ENCODE measurements at regions not wholly inside any gene's neighbourhood (a gene's known extent, or its start where the extent isn't known, plus 50 kb on each side); places are given as distances from the start of the nearest gene placed in this dataset.
A peak's percentile ranks its signal among the peaks of the same experiment; 100 is the strongest.
"Not testable (repeated sequence)": the region's sequence is repeated elsewhere in the genome, so short reads cannot be mapped to it uniquely, and the experiment has no call there.

GRCh38 chr12:59517522-59517921 is 78.3 kb upstream of the SLC16A7 start:
- Histone ChIP-seq H3K4me3 (ENCODE audit: low read depth, low read length) (no peak overlapping the region), H3K9me3 (ENCODE audit: control insufficient read depth, insufficient read depth, low read length) (no peaks in the 10 kb centered on the region), H3K4me1 (ENCODE audit: control insufficient read depth, insufficient read depth, low read length) (no peaks in the 10 kb centered on the region), H3K36me3 (ENCODE audit: control insufficient read depth, insufficient read depth, low read length) (no peaks in the 10 kb centered on the region), H3K27me3 (ENCODE audit: control insufficient read depth, insufficient read depth, low read length) (no peaks in the 10 kb centered on the region), H3K27ac (ENCODE audit: low read depth, low read length) (no peak overlapping the region)
- no CpG with 5 or more reads among the region's 2 CpGs for WGBS (ENCODE audit: insufficient coverage)
- DNase-seq (ENCODE audit: low read depth in 4 of 6, low spot score in 6 of 6): no peak

- Histone ChIP-seq H3K9me3 (ENCODE audit: control insufficient read depth, insufficient read depth, low read length) (no peaks in the 10 kb centered on the region), H3K27ac (ENCODE audit: low read depth, low read length) (no peak overlapping the region), H3K36me3 (ENCODE audit: control insufficient read depth, insufficient read depth, low read length) (no peaks in the 10 kb centered on the region), H3K4me1 (ENCODE audit: control insufficient read depth, insufficient read depth, low read length) (no peaks in the 10 kb centered on the region), H3K4me3 (ENCODE audit: low read depth, low read length) (no peak overlapping the region), H3K27me3 (ENCODE audit: control insufficient read depth, insufficient read depth, low read length) (no peaks in the 10 kb centered on the region)
- DNase-seq (ENCODE audit: low read depth in 4 of 6, low spot score in 6 of 6): no peak
- WGBS (ENCODE audit: insufficient coverage): no CpG with 5 or more reads among the region's 1 CpG
Observed at GRCh38 chr12:59500915-59501314, 94.9 kb upstream of the SLC16A7 start.

GRCh38 chr12:59500335-59500734 is 95.5 kb upstream of the SLC16A7 start:
- DNase-seq (ENCODE audit: low read depth in 4 of 6, low spot score in 6 of 6): peak in 1 of 6 donors; percentile 4
- H3K9me3 ChIP-seq (ENCODE audit: control insufficient read depth, insufficient read depth, low read length): no peaks in the 10 kb centered on the region
- H3K4me1 ChIP-seq (ENCODE audit: control insufficient read depth, insufficient read depth, low read length): no peaks in the 10 kb centered on the region
- H3K27me3 ChIP-seq (ENCODE audit: control insufficient read depth, insufficient read depth, low read length): no peaks in the 10 kb centered on the region
- no peaks in the 10 kb centered on the region for H3K36me3 ChIP-seq (ENCODE audit: control insufficient read depth, insufficient read depth, low read length)
- H3K4me3 ChIP-seq (ENCODE audit: low read depth, low read length): no peak overlapping the region
- H3K27ac ChIP-seq (ENCODE audit: low read depth, low read length): no peak overlapping the region
- 46% methylated on average over 1 of the region's 1 CpG for WGBS (ENCODE audit: insufficient coverage)

- DNase-seq (ENCODE audit: low read depth in 4 of 6, low spot score in 6 of 6): no peak
- H3K27ac ChIP-seq (ENCODE audit: low read depth, low read length): no peak overlapping the region
Observed at GRCh38 chr12:59499774-59500173, 96.1 kb upstream of the SLC16A7 start.

GRCh38 chr12:59494617-59495016 is 101.2 kb upstream of the SLC16A7 start:
- Histone ChIP-seq H3K36me3 (ENCODE audit: control insufficient read depth, insufficient read depth, low read length) (no peaks in the 10 kb centered on the region), H3K4me3 (ENCODE audit: low read depth, low read length) (no peak overlapping the region)

More at GRCh38 chr12:59499774-59500173, 96.1 kb upstream of the SLC16A7 start:
- no peak overlapping the region for H3K4me3 ChIP-seq (ENCODE audit: low read depth, low read length)
- no peaks in the 10 kb centered on the region for H3K4me1 ChIP-seq (ENCODE audit: control insufficient read depth, insufficient read depth, low read length)
- H3K27me3 ChIP-seq (ENCODE audit: control insufficient read depth, insufficient read depth, low read length): no peaks in the 10 kb centered on the region
- no peaks in the 10 kb centered on the region for H3K36me3 ChIP-seq (ENCODE audit: control insufficient read depth, insufficient read depth, low read length)
- H3K9me3 ChIP-seq (ENCODE audit: control insufficient read depth, insufficient read depth, low read length): no peaks in the 10 kb centered on the region
- no CpG with 5 or more reads among the region's 1 CpG for WGBS (ENCODE audit: insufficient coverage)

GRCh38 chr12:59491877-59492276 is 104.0 kb upstream of the SLC16A7 start:
- Histone ChIP-seq H3K4me3 (ENCODE audit: low read depth, low read length) (no peak overlapping the region), H3K27me3 (ENCODE audit: control insufficient read depth, insufficient read depth, low read length) (no peaks in the 10 kb centered on the region), H3K36me3 (ENCODE audit: control insufficient read depth, insufficient read depth, low read length) (no peaks in the 10 kb centered on the region), H3K9me3 (ENCODE audit: control insufficient read depth, insufficient read depth, low read length) (no peaks in the 10 kb centered on the region), H3K4me1 (ENCODE audit: control insufficient read depth, insufficient read depth, low read length) (no peaks in the 10 kb centered on the region), H3K27ac (ENCODE audit: low read depth, low read length) (no peak overlapping the region)
- DNase-seq (ENCODE audit: low read depth in 4 of 6, low spot score in 6 of 6): no peak
- WGBS (ENCODE audit: insufficient coverage): no CpG with 5 or more reads among the region's 2 CpGs

More at GRCh38 chr12:59494617-59495016, 101.2 kb upstream of the SLC16A7 start:
- no peaks in the 10 kb centered on the region for H3K9me3 ChIP-seq (ENCODE audit: control insufficient read depth, insufficient read depth, low read length)
- no peaks in the 10 kb centered on the region for H3K27me3 ChIP-seq (ENCODE audit: control insufficient read depth, insufficient read depth, low read length)
- no peak overlapping the region for H3K27ac ChIP-seq (ENCODE audit: low read depth, low read length)
- H3K4me1 ChIP-seq (ENCODE audit: control insufficient read depth, insufficient read depth, low read length): no peaks in the 10 kb centered on the region
- DNase-seq (ENCODE audit: low read depth in 4 of 6, low spot score in 6 of 6): no peak

GRCh38 chr12:59486827-59487226 is 109.0 kb upstream of the SLC16A7 start:
- Histone ChIP-seq H3K4me3 (ENCODE audit: low read depth, low read length) (no peak overlapping the region), H3K9me3 (ENCODE audit: control insufficient read depth, insufficient read depth, low read length) (no peaks in the 10 kb centered on the region), H3K4me1 (ENCODE audit: control insufficient read depth, insufficient read depth, low read length) (no peaks in the 10 kb centered on the region), H3K36me3 (ENCODE audit: control insufficient read depth, insufficient read depth, low read length) (no peaks in the 10 kb centered on the region), H3K27ac (ENCODE audit: low read depth, low read length) (no peak overlapping the region), H3K27me3 (ENCODE audit: control insufficient read depth, insufficient read depth, low read length) (no peaks in the 10 kb centered on the region)
- WGBS (ENCODE audit: insufficient coverage): 0% methylated on average over 1 of the region's 1 CpG
- DNase-seq (ENCODE audit: low read depth in 4 of 6, low spot score in 6 of 6): no peak

GRCh38 chr12:59484575-59484974 is 111.3 kb upstream of the SLC16A7 start:
- H3K36me3 ChIP-seq (ENCODE audit: control insufficient read depth, insufficient read depth, low read length): no peaks in the 10 kb centered on the region
- no peaks in the 10 kb centered on the region for H3K4me1 ChIP-seq (ENCODE audit: control insufficient read depth, insufficient read depth, low read length)
- no peak for DNase-seq (ENCODE audit: low read depth in 4 of 6, low spot score in 6 of 6)
- no peak overlapping the region for H3K27ac ChIP-seq (ENCODE audit: low read depth, low read length)
- no peaks in the 10 kb centered on the region for H3K9me3 ChIP-seq (ENCODE audit: control insufficient read depth, insufficient read depth, low read length)
- no peak overlapping the region for H3K4me3 ChIP-seq (ENCODE audit: low read depth, low read length)
- H3K27me3 ChIP-seq (ENCODE audit: control insufficient read depth, insufficient read depth, low read length): no peaks in the 10 kb centered on the region

- not testable (repeated sequence) for H3K9me3 ChIP-seq (ENCODE audit: control insufficient read depth, insufficient read depth, low read length); H3K36me3 ChIP-seq (ENCODE audit: control insufficient read depth, insufficient read depth, low read length); H3K27me3 ChIP-seq (ENCODE audit: control insufficient read depth, insufficient read depth, low read length); DNase-seq (ENCODE audit: low read depth in 4 of 6, low spot score in 6 of 6); H3K4me1 ChIP-seq (ENCODE audit: control insufficient read depth, insufficient read depth, low read length); H3K27ac ChIP-seq (ENCODE audit: low read depth, low read length); H3K4me3 ChIP-seq (ENCODE audit: low read depth, low read length)
Observed at GRCh38 chr12:59474236-59474635, 121.6 kb upstream of the SLC16A7 start.

GRCh38 chr12:59472273-59472672 is 123.6 kb upstream of the SLC16A7 start:
- Histone ChIP-seq H3K36me3 (ENCODE audit: control insufficient read depth, insufficient read depth, low read length) (no peaks in the 10 kb centered on the region), H3K9me3 (ENCODE audit: control insufficient read depth, insufficient read depth, low read length) (no peaks in the 10 kb centered on the region), H3K27ac (ENCODE audit: low read depth, low read length) (no peak overlapping the region), H3K4me1 (ENCODE audit: control insufficient read depth, insufficient read depth, low read length) (no peaks in the 10 kb centered on the region), H3K4me3 (ENCODE audit: low read depth, low read length) (no peak overlapping the region), H3K27me3 (ENCODE audit: control insufficient read depth, insufficient read depth, low read length) (no peaks in the 10 kb centered on the region)
- DNase-seq (ENCODE audit: low read depth in 4 of 6, low spot score in 6 of 6): no peak
- WGBS (ENCODE audit: insufficient coverage): 100% methylated on average over 1 of the region's 5 CpGs

All from spinal cord (tissue), 9 donors.